Lower lobe of right lung (tissue), 2 donors: ENCODE measurements at regions not wholly inside any gene's neighbourhood (a gene's known extent, or its start where the extent isn't known, plus 50 kb on each side); places are given as distances from the start of the nearest gene placed in this dataset.

Experiments
- ATAC-seq, 2 donors: fragments of 200-7000 bp; cut with Tn5 transposase; one replicate each; pipeline ENCODE4 v1.9.1; 2020 to 2022; ENCODE audit warnings: mild to moderate bottlenecking in 2 of 2, moderate library complexity in 2 of 2
- DNase-seq: peaks from one replicate; pipeline ENCODE4 v3.0.0-alpha.2; 2020
- H3K27ac ChIP-seq: fragments of 200-600 bp; one replicate; pipeline ENCODE4 v1.8.0; 2022
- H3K27me3 ChIP-seq: fragments of 200-600 bp; one replicate; pipeline ENCODE4 v1.8.0; 2022; ENCODE audit warnings: low read depth
- H3K36me3 ChIP-seq: fragments of 200-600 bp; one replicate; pipeline ENCODE4 v1.8.0; 2022; ENCODE audit warnings: mild to moderate bottlenecking
- H3K4me1 ChIP-seq: fragments of 200-600 bp; one replicate; pipeline ENCODE4 v1.8.0; 2022
- H3K4me3 ChIP-seq: fragments of 200-600 bp; one replicate; pipeline ENCODE4 v1.8.0; 2022; ENCODE audit warnings: mild to moderate bottlenecking
- H3K9me3 ChIP-seq: fragments of 200-600 bp; one replicate; pipeline ENCODE4 v1.8.0; 2022
- CTCF ChIP-seq: fragments of 200-600 bp; IDR thresholded peaks from one replicate; pipeline ENCODE4 v1.8.0; 2022; ENCODE audit warnings: antibody characterized with exemption, mild to moderate bottlenecking
- intact Hi-C: fragments of 100-400 bp; cut with DNase I; formaldehyde crosslinking; loops from one replicate; pipeline ENCODE4 v1.11.0; 2022
- donor health status: DM: no; HTN: yes; CAD: no; lungs with severe emphysema.

DNA sequence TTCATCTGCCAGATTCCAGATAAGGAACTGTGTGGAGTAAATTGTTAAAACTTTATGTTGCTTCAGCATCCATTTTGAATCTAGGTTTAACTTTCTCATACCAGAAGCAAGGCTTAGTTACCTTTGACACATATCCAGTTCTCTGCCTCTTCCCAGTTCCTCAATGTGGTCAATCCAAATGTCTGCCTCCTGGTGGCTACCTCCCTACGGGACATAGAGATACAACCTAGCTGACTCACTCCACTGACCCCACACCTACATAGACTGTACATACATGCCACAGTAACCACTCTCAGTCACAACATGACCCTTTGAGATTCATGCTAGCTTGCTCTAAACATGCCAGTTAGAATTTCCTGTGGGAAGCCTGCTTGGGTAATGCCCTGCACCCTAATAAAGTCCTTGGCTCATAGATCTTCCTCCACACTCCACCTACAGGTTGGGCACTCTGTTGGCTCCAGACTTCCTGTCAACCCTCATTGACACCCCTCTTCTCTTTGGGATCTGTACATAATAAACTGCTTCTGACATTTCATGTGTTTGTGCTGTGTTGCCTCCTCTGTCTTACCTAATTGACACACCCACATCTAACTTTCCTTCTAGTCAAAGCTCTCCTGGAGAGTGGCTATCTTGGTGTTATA lies 278.1 kb downstream of the HTR7 start:
- ATAC-seq: peak; percentile 31 to 41
- Histone ChIP-seq H3K27ac (no peak overlapping the region), H3K4me1 (no peaks in the 10 kb centered on the region), H3K9me3 (no peaks in the 10 kb centered on the region), H3K4me3 (no peak overlapping the region), H3K27me3 (no peaks in the 10 kb centered on the region), H3K36me3 (no peaks in the 10 kb centered on the region)
- intact Hi-C loops: no loop called here
- no peak for DNase-seq
- TF ChIP-seq CTCF: no peak

- DNase-seq: no peak
- ATAC-seq: no peak
- Histone ChIP-seq H3K4me3 (no peak overlapping the region), H3K27me3 (no peaks in the 10 kb centered on the region), H3K4me1 (no peaks in the 10 kb centered on the region), H3K9me3 (no peaks in the 10 kb centered on the region), H3K27ac (no peak overlapping the region), H3K36me3 (no peaks in the 10 kb centered on the region)
- no peak for TF ChIP-seq CTCF
- intact Hi-C loops: no loop called here
Measured at GRCh38 chr10:90583416-90583815, 274.4 kb downstream of the HTR7 start.

DNA sequence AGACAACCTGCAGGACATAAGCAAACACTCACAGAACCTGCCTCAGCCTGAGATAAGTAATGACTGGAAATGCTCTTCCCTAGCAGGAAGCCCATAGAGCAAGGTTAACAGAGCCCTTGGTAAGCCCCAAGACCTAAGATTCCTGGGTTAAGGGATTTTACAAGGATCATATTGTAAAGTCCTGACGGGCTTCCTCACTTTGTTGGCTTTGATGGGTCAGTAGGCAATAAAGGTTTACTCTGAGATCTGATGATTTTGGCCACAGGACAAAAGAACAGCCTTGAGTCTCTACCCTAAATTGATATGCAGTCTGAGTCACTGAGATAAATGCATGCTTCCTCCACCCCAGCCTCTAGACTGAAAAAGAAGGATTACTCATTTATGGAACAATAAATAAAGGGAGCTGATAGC lies 270.8 kb downstream of the HTR7 start:
- DNase-seq: no peak
- no peak for TF ChIP-seq CTCF
- Histone ChIP-seq H3K4me3 (no peak overlapping the region), H3K36me3 (no peaks in the 10 kb centered on the region), H3K27me3 (no peaks in the 10 kb centered on the region), H3K27ac (no peak overlapping the region), H3K4me1 (no peaks in the 10 kb centered on the region), H3K9me3 (no peaks in the 10 kb centered on the region)
- no peak for ATAC-seq
- intact Hi-C loops: no loop called here

- H3K9me3 ChIP-seq: no peaks in the 10 kb centered on the region
- intact Hi-C loops: no loop called here
- no peak for TF ChIP-seq CTCF
Measured at GRCh38 chr10:90587561-90587960, 270.3 kb downstream of the HTR7 start.

DNA sequence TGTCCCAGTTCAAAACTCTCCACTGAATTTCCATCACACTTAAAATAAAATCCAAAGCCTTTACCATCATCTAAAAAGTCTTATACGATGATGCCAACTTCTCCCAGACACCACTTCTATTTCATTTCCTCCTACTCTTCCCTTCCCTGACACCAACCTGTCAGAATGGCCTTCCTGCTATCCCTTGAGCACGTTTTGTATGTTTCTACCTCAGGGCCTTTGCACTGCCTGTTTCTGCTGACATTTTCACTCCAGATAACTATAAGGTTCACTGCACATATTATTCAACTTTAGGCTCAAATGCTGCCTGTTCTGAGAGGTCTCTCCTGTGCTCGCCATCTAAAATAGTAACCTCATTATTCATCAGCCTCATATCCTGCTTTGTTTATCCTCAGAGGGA lies 269.6 kb downstream of the HTR7 start:
- TF ChIP-seq CTCF: no peak
- no peak for DNase-seq
- intact Hi-C loops: no loop called here
- Histone ChIP-seq H3K27ac (no peak overlapping the region), H3K36me3 (no peaks in the 10 kb centered on the region), H3K4me1 (no peaks in the 10 kb centered on the region), H3K9me3 (no peaks in the 10 kb centered on the region), H3K4me3 (no peak overlapping the region), H3K27me3 (no peaks in the 10 kb centered on the region)
- no peak for ATAC-seq

More at GRCh38 chr10:90587561-90587960, 270.3 kb downstream of the HTR7 start:
- no peaks in the 10 kb centered on the region for H3K36me3 ChIP-seq
- H3K4me3 ChIP-seq: no peak overlapping the region
- no peak for ATAC-seq
- H3K27ac ChIP-seq: no peak overlapping the region
- H3K27me3 ChIP-seq: no peaks in the 10 kb centered on the region
- no peak for DNase-seq
- no peaks in the 10 kb centered on the region for H3K4me1 ChIP-seq
